NCI-H1048 (cell line): ENCODE measurements at regions not wholly inside any gene's neighbourhood (a gene's known extent, or its start where the extent isn't known, plus 50 kb on each side); places are given as distances from the start of the nearest gene placed in this dataset.

Source experiments
- DNase-seq: peaks from one replicate; lab custom pipeline; 2025; lab: John Stamatoyannopoulos, UW

DNA sequence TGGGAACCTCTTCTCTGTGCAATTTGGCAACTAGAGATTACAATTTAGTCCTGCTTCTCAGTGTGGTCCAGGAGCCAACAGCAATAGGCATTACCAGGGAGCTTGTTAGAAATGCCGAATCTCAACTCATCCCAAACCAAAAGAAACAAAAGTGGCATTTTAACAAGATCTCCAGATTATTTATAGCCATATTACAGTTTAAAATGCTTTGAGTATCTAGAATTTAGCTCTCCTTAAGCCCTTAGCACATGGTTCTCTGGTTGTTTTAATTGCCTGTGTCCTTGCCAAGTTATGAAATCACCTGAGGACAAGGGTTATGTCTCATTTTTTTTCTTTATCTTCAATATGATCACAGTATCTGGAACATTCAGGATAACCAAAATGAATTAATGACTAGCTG lies 51.6 kb upstream of the TAS2R1 start:
- no peak for DNase-seq
